H9 (cell line): ENCODE measurements at regions not wholly inside any gene's neighbourhood (a gene's known extent, or its start where the extent isn't known, plus 50 kb on each side); places are given as distances from the start of the nearest gene placed in this dataset.

Experiments
- DNase-seq: peaks from one replicate; pipeline ENCODE4 v3.0.0-alpha.2; 2017
- H2AFZ ChIP-seq: one replicate; pipeline ENCODE4 v1.6.1; 2013; ENCODE audit warnings: mild to moderate bottlenecking, low read length, control low read depth, moderate library complexity
- H2AK5ac ChIP-seq: 2 replicates; pipeline ENCODE4 v1.6.1; 2013; ENCODE audit warnings: low read length, control low read depth, mixed read lengths; ENCODE audit not compliant: insufficient read length
- H2BK120ac ChIP-seq: one replicate; pipeline ENCODE4 v1.6.1; 2013; ENCODE audit warnings: low read depth, mild to moderate bottlenecking, low read length, control low read depth, inconsistent platforms; ENCODE audit not compliant: poor library complexity, severe bottlenecking
- H2BK12ac ChIP-seq: 2 replicates; pipeline ENCODE4 v1.6.1; 2013; ENCODE audit warnings: low read length, control low read depth, mixed read lengths, low read depth; ENCODE audit not compliant: insufficient read length
- H2BK15ac ChIP-seq: 2 replicates; pipeline ENCODE4 v1.6.1; 2013; ENCODE audit warnings: low read depth, low read length, control low read depth
- H2BK20ac ChIP-seq: one replicate; pipeline ENCODE4 v1.6.1; 2013; ENCODE audit warnings: low read depth, mild to moderate bottlenecking, low read length, control low read depth, inconsistent platforms; ENCODE audit not compliant: poor library complexity, severe bottlenecking
- H2BK5ac ChIP-seq: 2 replicates; pipeline ENCODE4 v1.6.1; 2013; ENCODE audit warnings: low read length, control low read depth, mixed read lengths; ENCODE audit not compliant: insufficient read length
- H3K14ac ChIP-seq: 2 replicates; pipeline ENCODE4 v1.6.1; 2013; ENCODE audit warnings: low read length, control low read depth; ENCODE audit not compliant: insufficient read depth
- H3K18ac ChIP-seq: 2 replicates; pipeline ENCODE4 v1.6.1; 2013; ENCODE audit warnings: low read depth, mild to moderate bottlenecking, mixed read lengths, low read length, control low read depth; ENCODE audit not compliant: insufficient read length
- H3K23ac ChIP-seq: 2 replicates; pipeline ENCODE4 v1.6.1; 2013; ENCODE audit warnings: low read length, control low read depth, mixed read lengths, low read depth; ENCODE audit not compliant: insufficient read length
- H3K23me2 ChIP-seq: 2 replicates; pipeline ENCODE4 v1.6.1; 2013; ENCODE audit warnings: low read depth, mild to moderate bottlenecking, mixed read lengths, low read length, control low read depth; ENCODE audit not compliant: insufficient read length, poor library complexity, severe bottlenecking
- H3K27ac ChIP-seq: 2 replicates; pipeline ENCODE4 v1.5.1; 2013; ENCODE audit warnings: low read length, control low read depth, mixed read lengths, low read depth; ENCODE audit not compliant: insufficient read length
- H3K27me3 ChIP-seq: 2 replicates; pipeline ENCODE4 v1.6.1; 2013; ENCODE audit warnings: low read length, control low read depth, inconsistent platforms; ENCODE audit not compliant: insufficient read depth
- H3K4ac ChIP-seq: 2 replicates; pipeline ENCODE4 v1.6.1; 2013; ENCODE audit warnings: low read depth, mild to moderate bottlenecking, control low read depth, inconsistent platforms, low read length, moderate library complexity
- H3K4me1 ChIP-seq: 2 replicates; pipeline ENCODE4 v1.6.1; 2013; ENCODE audit warnings: low read length, control low read depth, inconsistent platforms; ENCODE audit not compliant: insufficient read depth
- H3K4me2 ChIP-seq: 2 replicates; pipeline ENCODE4 v1.6.1; 2013; ENCODE audit warnings: low read length, control low read depth, mixed read lengths; ENCODE audit not compliant: insufficient read length, insufficient read depth
- H3K56ac ChIP-seq: 2 replicates; pipeline ENCODE4 v1.6.1; 2013; ENCODE audit warnings: low read depth, mild to moderate bottlenecking, mixed read lengths, low read length, control low read depth; ENCODE audit not compliant: insufficient read length
- H3K79me1 ChIP-seq: 2 replicates; pipeline ENCODE4 v1.6.1; 2013; ENCODE audit warnings: low read depth, mild to moderate bottlenecking, moderate library complexity, low read length, control low read depth, inconsistent platforms; ENCODE audit not compliant: insufficient read depth, poor library complexity, severe bottlenecking
- H3K79me2 ChIP-seq: 2 replicates; pipeline ENCODE4 v1.6.1; 2013; ENCODE audit warnings: low read length, control low read depth, inconsistent platforms; ENCODE audit not compliant: insufficient read depth
- H3K9ac ChIP-seq: 2 replicates; pipeline ENCODE4 v1.6.1; 2013; ENCODE audit warnings: low read length, control low read depth, mixed read lengths; ENCODE audit not compliant: insufficient read length; ENCODE audit errors: extremely low read depth
- H3K9me3 ChIP-seq: one replicate; pipeline ENCODE4 v1.6.1; 2013; ENCODE audit warnings: low read depth, low read length, inconsistent platforms; ENCODE audit not compliant: control insufficient read depth
- H3T11ph ChIP-seq: one replicate; pipeline ENCODE4 v1.6.1; 2013; ENCODE audit warnings: mild to moderate bottlenecking, low read length, control low read depth, inconsistent platforms
- H4K20me1 ChIP-seq: one replicate; pipeline ENCODE4 v1.6.1; 2013; ENCODE audit not compliant: control insufficient read depth, insufficient read length, insufficient read depth
- H4K5ac ChIP-seq: 2 replicates; pipeline ENCODE4 v1.6.1; 2013; ENCODE audit warnings: low read depth, mild to moderate bottlenecking, mixed read lengths, low read length, control low read depth; ENCODE audit not compliant: insufficient read length
- H4K8ac ChIP-seq: replicated peaks from 2 replicates; pipeline ENCODE4 v1.6.1; 2013; ENCODE audit warnings: low read length, control low read depth, mixed read lengths, low read depth; ENCODE audit not compliant: insufficient read length
- H4K91ac ChIP-seq: 2 replicates; pipeline ENCODE4 v1.6.1; 2013; ENCODE audit warnings: low read depth, mild to moderate bottlenecking, moderate library complexity, mixed read lengths, low read length, control low read depth; ENCODE audit not compliant: insufficient read length
- H3K27ac Mint-ChIP-seq, 3 experiments: 2 replicates in 2 of 3; 3 replicates in 1 of 3; pipeline ENCODE4 v1.8.0; 2020 to 2021; ENCODE audit warnings: mixed read lengths in 3 of 3, mild to moderate bottlenecking in 1 of 3, moderate library complexity in 1 of 3
- H3K27me3 Mint-ChIP-seq: 2 replicates; pipeline ENCODE4 v1.8.0; 2021; ENCODE audit warnings: low read depth, mild to moderate bottlenecking, moderate library complexity, mixed read lengths
- H3K36me3 Mint-ChIP-seq, 3 experiments: 2 replicates in 2 of 3; 3 replicates in 1 of 3; pipeline ENCODE4 v1.8.0; 2020 to 2021; ENCODE audit warnings: low read depth in 3 of 3, mixed read lengths in 3 of 3; ENCODE audit not compliant: insufficient read depth in 1 of 3
- H3K4me1 Mint-ChIP-seq, 2 experiments: 2 replicates each; pipeline ENCODE4 v1.8.0; 2020; ENCODE audit warnings: mixed read lengths in 2 of 2
- H3K4me3 Mint-ChIP-seq, 2 experiments: 2 replicates in 1 of 2; 3 replicates in 1 of 2; pipeline ENCODE4 v1.8.0; 2020 to 2021; ENCODE audit warnings: mild to moderate bottlenecking in 2 of 2, mixed read lengths in 2 of 2, moderate library complexity in 1 of 2
- H3K9me3 Mint-ChIP-seq, 2 experiments: 2 replicates in 1 of 2; 3 replicates in 1 of 2; pipeline ENCODE4 v1.8.0; 2020; ENCODE audit warnings: mild to moderate bottlenecking in 2 of 2, mixed read lengths in 2 of 2, moderate library complexity in 1 of 2
- CTCF ChIP-seq: fragments of 200-600 bp; sonication (generic); conservative IDR thresholded peaks from 3 replicates; pipeline ENCODE4 v1.8.0; 2021; ENCODE audit warnings: antibody characterized with exemption, mild to moderate bottlenecking
- WGBS: extraction: QIAGEN DNeasy Blood & Tissue Kit; methylation state at CpG from one replicate; pipeline ENCODE4 v1.1.7; 2013; ENCODE audit warnings: missing lambda C conversion rate, low lambda C conversion rate, mixed read lengths; ENCODE audit not compliant: insufficient read length; ENCODE audit errors: extremely low coverage; 5-methylcytosine and 5-hydroxymethylcytosine counted together

GRCh38 chr6:156190270-156190669 is 586.9 kb upstream of the ARID1B start:
- Mint-ChIP-seq H3K4me1 (peaks cover 16 to 21% of the 10 kb centered on the region in 2 experiments), H3K27me3 (no peaks in the 10 kb centered on the region; the same call in 1 of the 2 replicates), H3K4me3 (no peak overlapping the region), H3K36me3 (peaks cover 0 to 2% (median 0%) of the 10 kb centered on the region in 3 experiments; a peak in 2 of 7 replicates), H3K27ac (no peak overlapping the region), H3K9me3 (peaks cover 0 to 3% of the 10 kb centered on the region in 2 experiments; a peak in 3 of 5 replicates)
- Histone ChIP-seq H2BK5ac (no peak overlapping the region), H4K8ac (no peak overlapping the region), H3K23me2 (no peaks in the 10 kb centered on the region), H2BK15ac (no peak overlapping the region), H3K9me3 (no peaks in the 10 kb centered on the region), H3K4me1 (no peaks in the 10 kb centered on the region), H3K14ac (no peak overlapping the region), H3K23ac (no peak overlapping the region), H2BK120ac (no peak overlapping the region), H3K27ac (no peak overlapping the region), H4K20me1 (no peaks in the 10 kb centered on the region), H2BK12ac (no peak overlapping the region), H3K4me2 (no peak overlapping the region), H3K9ac (no peak overlapping the region), H3K79me2 (no peaks in the 10 kb centered on the region), H4K5ac (no peak overlapping the region), H4K91ac (no peak overlapping the region), H3K18ac (peak overlapping the region; percentile 27), H3K56ac (no peak overlapping the region), H2BK20ac (no peak overlapping the region), H3T11ph (no peak overlapping the region), H3K4ac (no peak overlapping the region), H3K79me1 (no peaks in the 10 kb centered on the region), H3K27me3 (no peaks in the 10 kb centered on the region), H2AFZ (no peak overlapping the region), H2AK5ac (no peak overlapping the region)
- no peak for DNase-seq
- no peak for TF ChIP-seq CTCF
- no CpG with 5 or more reads among the region's 6 CpGs for WGBS
